Hepatocyte (in vitro differentiated cells): ENCODE measurements at regions not wholly inside any gene's neighbourhood (a gene's known extent, or its start where the extent isn't known, plus 50 kb on each side); places are given as distances from the start of the nearest gene placed in this dataset.

Experiments used
- CTCF ChIP-seq: fragments of 200-600 bp; sonication (generic); IDR thresholded peaks from 2 replicates; pipeline ENCODE4 v1.5.1; 2016; ENCODE audit warnings: antibody characterized with exemption, mild to moderate bottlenecking; ENCODE audit not compliant: poor library complexity
- EZH2 ChIP-seq: fragments of 200-600 bp; sonication (generic); IDR thresholded peaks from 2 replicates; pipeline ENCODE4 v1.6.1; 2016; ENCODE audit warnings: antibody characterized with exemption, mild to moderate bottlenecking, borderline replicate concordance
- EZH2phosphoT487 ChIP-seq: fragments of 200-600 bp; sonication (generic); IDR thresholded peaks from one replicate; pipeline ENCODE4 v1.6.1; 2018; ENCODE audit warnings: antibody characterized with exemption, mild to moderate bottlenecking, low read depth, moderate library complexity; ENCODE audit not compliant: unreplicated experiment, severe bottlenecking

GRCh38 chr20:17795501-17796071 is 95.8 kb downstream of the BANF2 start:
- TF ChIP-seq EZH2 (no peak), CTCF (no peak), EZH2phosphoT487 (no peak)
